Lower leg skin (tissue), 3 donors: ENCODE measurements at regions not wholly inside any gene's neighbourhood (a gene's known extent, or its start where the extent isn't known, plus 50 kb on each side); places are given as distances from the start of the nearest gene placed in this dataset.

ENCODE experiments used
- POLR2A ChIP-seq, 2 donors: fragments of 450-650 bp; IDR thresholded peaks; one replicate each; pipeline ENCODE4 v1.6.1; 2016 to 2017; ENCODE audit warnings: antibody characterized with exemption in 2 of 2, mild to moderate bottlenecking in 1 of 2, moderate library complexity in 1 of 2
- TF ChIP-seq, protein P1 (sequence below), 3 donors: fragments of 450-650 bp; IDR thresholded peaks; one replicate each; pipeline ENCODE4 v1.5.1; 2016; ENCODE audit warnings: antibody characterized with exemption in 3 of 3, mild to moderate bottlenecking in 3 of 3, moderate library complexity in 2 of 3

DNA sequence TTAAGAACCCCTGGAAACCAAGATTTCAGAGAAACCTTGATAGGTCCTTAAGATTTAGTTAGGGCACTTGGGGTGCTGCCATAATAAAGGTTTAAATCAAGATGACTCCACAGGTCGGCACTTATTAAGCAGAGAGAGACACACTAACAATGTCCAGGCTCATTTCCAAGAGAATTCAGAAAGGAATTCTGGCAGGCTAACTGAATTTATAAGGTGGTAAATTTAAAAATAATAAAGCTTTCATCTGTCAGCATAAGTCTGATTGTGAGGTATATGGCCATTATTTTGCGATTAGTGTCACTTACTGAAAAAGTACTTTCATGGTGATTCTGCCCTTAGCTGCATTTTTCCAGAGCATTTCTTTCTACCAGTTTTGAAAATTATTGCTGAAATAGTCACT lies 472.7 kb downstream of the ARAP2 start:
- TF ChIP-seq, protein P1, sequence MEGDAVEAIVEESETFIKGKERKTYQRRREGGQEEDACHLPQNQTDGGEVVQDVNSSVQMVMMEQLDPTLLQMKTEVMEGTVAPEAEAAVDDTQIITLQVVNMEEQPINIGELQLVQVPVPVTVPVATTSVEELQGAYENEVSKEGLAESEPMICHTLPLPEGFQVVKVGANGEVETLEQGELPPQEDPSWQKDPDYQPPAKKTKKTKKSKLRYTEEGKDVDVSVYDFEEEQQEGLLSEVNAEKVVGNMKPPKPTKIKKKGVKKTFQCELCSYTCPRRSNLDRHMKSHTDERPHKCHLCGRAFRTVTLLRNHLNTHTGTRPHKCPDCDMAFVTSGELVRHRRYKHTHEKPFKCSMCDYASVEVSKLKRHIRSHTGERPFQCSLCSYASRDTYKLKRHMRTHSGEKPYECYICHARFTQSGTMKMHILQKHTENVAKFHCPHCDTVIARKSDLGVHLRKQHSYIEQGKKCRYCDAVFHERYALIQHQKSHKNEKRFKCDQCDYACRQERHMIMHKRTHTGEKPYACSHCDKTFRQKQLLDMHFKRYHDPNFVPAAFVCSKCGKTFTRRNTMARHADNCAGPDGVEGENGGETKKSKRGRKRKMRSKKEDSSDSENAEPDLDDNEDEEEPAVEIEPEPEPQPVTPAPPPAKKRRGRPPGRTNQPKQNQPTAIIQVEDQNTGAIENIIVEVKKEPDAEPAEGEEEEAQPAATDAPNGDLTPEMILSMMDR (IDR thresholded peaks at IDR 0.05) = no peak
- no peak for TF ChIP-seq POLR2A (IDR thresholded peaks at IDR 0.05)
